CD8-positive, alpha-beta memory T cell (primary cell): ENCODE measurements at regions not wholly inside any gene's neighbourhood (a gene's known extent, or its start where the extent isn't known, plus 50 kb on each side); places are given as distances from the start of the nearest gene placed in this dataset.

Experiments
- CTCF ChIA-PET: fragments of 350-600 bp; sonication (Branson Sonifier 250); formaldehyde crosslinking; loops from one replicate; lab custom pipeline; 2021; ENCODE audit warnings: antibody characterized with exemption; lab: Charles Lee
- POLR2A ChIA-PET: fragments of 350-600 bp; sonication (Branson Sonifier 250); formaldehyde crosslinking; loops from one replicate; lab custom pipeline; 2021; ENCODE audit warnings: antibody characterized with exemption; lab: Charles Lee
- DNase-seq, 5 donors: peaks; one replicate each; pipeline versions ENCODE4 v3.0.0 to v3.0.0-alpha.2; 2020 to 2022; ENCODE audit warnings: mixed read lengths in 1 of 5
- H3K27ac ChIP-seq: one replicate; pipeline ENCODE4 v1.7.0; 2013; ENCODE audit warnings: low read depth, mild to moderate bottlenecking, low read length, moderate library complexity
- H3K27me3 ChIP-seq: 2 replicates; pipeline ENCODE4 v1.7.0; 2013; ENCODE audit warnings: low read length, mild to moderate bottlenecking; ENCODE audit not compliant: insufficient read depth, poor library complexity, severe bottlenecking
- H3K36me3 ChIP-seq: 2 replicates; pipeline ENCODE4 v1.7.0; 2013; ENCODE audit warnings: mild to moderate bottlenecking, low read length, moderate library complexity; ENCODE audit not compliant: insufficient read depth
- H3K4me1 ChIP-seq: 2 replicates; pipeline ENCODE4 v1.7.0; 2013; ENCODE audit warnings: mild to moderate bottlenecking, low read length, moderate library complexity; ENCODE audit not compliant: insufficient read depth
- H3K4me3 ChIP-seq: 2 replicates; pipeline ENCODE4 v1.7.0; 2013; ENCODE audit warnings: mild to moderate bottlenecking, low read length
- H3K9me3 ChIP-seq: 2 replicates; pipeline ENCODE4 v1.7.0; 2013; ENCODE audit warnings: mild to moderate bottlenecking, low read length
- H3K27ac Mint-ChIP-seq, 8 donors: one replicate each; pipeline ENCODE4 v1.8.0; 2020 to 2021; ENCODE audit warnings: mixed read lengths in 8 of 8, mild to moderate bottlenecking in 6 of 8, inconsistent platforms in 3 of 8, moderate library complexity in 3 of 8
- H3K27me3 Mint-ChIP-seq, 2 donors: one replicate each; pipeline ENCODE4 v1.8.0; 2020 to 2021; ENCODE audit warnings: mixed read lengths in 2 of 2, mild to moderate bottlenecking in 1 of 2, moderate library complexity in 1 of 2
- H3K36me3 Mint-ChIP-seq, 3 donors: one replicate each; pipeline ENCODE4 v1.8.0; 2020 to 2021; ENCODE audit warnings: mixed read lengths in 3 of 3, inconsistent platforms in 1 of 3, mild to moderate bottlenecking in 1 of 3
- H3K4me1 Mint-ChIP-seq, 3 donors: one replicate each; pipeline ENCODE4 v1.8.0; 2020 to 2021; ENCODE audit warnings: mixed read lengths in 3 of 3, inconsistent platforms in 1 of 3, mild to moderate bottlenecking in 1 of 3
- H3K4me3 Mint-ChIP-seq, 7 donors: one replicate each; pipeline ENCODE4 v1.8.0; 2020 to 2021; ENCODE audit warnings: mixed read lengths in 7 of 7, mild to moderate bottlenecking in 6 of 7, moderate library complexity in 4 of 7, inconsistent platforms in 2 of 7
- H3K9me3 Mint-ChIP-seq, 5 donors: one replicate each; pipeline ENCODE4 v1.8.0; 2020 to 2022; ENCODE audit warnings: mixed read lengths in 5 of 5, mild to moderate bottlenecking in 3 of 5, moderate library complexity in 2 of 5, inconsistent platforms in 1 of 5

- H3K4me3 Mint-ChIP-seq: no peak overlapping the region
- H3K36me3 Mint-ChIP-seq: no peaks in the 10 kb centered on the region
- Histone ChIP-seq H3K27me3 (no peaks in the 10 kb centered on the region), H3K4me1 (no peaks in the 10 kb centered on the region), H3K9me3 (no peaks in the 10 kb centered on the region), H3K36me3 (no peaks in the 10 kb centered on the region), H3K27ac (no peak overlapping the region), H3K4me3 (no peak overlapping the region)
- H3K9me3 Mint-ChIP-seq: peaks cover 0 to 23% (median 7%) of the 10 kb centered on the region in 5 donors
- H3K4me1 Mint-ChIP-seq: no peaks in the 10 kb centered on the region
- ChIA-PET CTCF (no interaction called here), POLR2A (no interaction called here)
- H3K27me3 Mint-ChIP-seq: no peaks in the 10 kb centered on the region
- no peak for DNase-seq
- H3K27ac Mint-ChIP-seq: no peak overlapping the region
Observed at GRCh38 chr13:64938660-64939059, 2291.5 kb downstream of the PCDH9 start.

DNA sequence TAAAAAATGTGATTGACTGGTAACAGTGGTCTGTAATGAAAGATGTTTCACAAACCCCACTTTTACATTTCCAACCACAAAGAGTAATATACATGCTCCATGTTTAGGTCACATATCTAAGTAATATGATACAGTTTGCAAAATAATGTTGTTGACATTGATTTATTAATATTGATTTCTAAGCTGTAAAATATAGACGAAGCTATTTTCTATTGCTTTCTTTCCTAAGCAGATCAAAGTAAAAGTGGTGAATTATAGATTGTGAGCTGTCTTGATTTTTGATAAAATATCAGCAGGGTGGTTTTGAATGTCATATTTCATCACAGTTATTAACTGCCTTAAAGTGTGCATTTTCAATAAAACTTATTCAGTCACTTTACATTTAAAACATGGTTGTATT is 2292.8 kb downstream of the PCDH9 start:
- DNase-seq: no peak
- Mint-ChIP-seq H3K4me1 (no peaks in the 10 kb centered on the region), H3K27ac (no peak overlapping the region), H3K27me3 (no peaks in the 10 kb centered on the region), H3K36me3 (no peaks in the 10 kb centered on the region), H3K4me3 (no peak overlapping the region), H3K9me3 (peaks cover 0 to 23% (median 7%) of the 10 kb centered on the region in 5 donors)
- H3K36me3 ChIP-seq: no peaks in the 10 kb centered on the region
- ChIA-PET POLR2A (no interaction called here), CTCF (no interaction called here)
- H3K27ac ChIP-seq: no peak overlapping the region
- no peaks in the 10 kb centered on the region for H3K27me3 ChIP-seq
- no peaks in the 10 kb centered on the region for H3K4me1 ChIP-seq
- no peak overlapping the region for H3K4me3 ChIP-seq
- no peaks in the 10 kb centered on the region for H3K9me3 ChIP-seq

GRCh38 chr13:64936879-64937278 is 2293.3 kb downstream of the PCDH9 start:
- peaks cover 0 to 23% (median 7%) of the 10 kb centered on the region in 5 donors for H3K9me3 Mint-ChIP-seq
- H3K27ac Mint-ChIP-seq: no peak overlapping the region
- no peaks in the 10 kb centered on the region for H3K36me3 Mint-ChIP-seq
- Histone ChIP-seq H3K36me3 (no peaks in the 10 kb centered on the region), H3K4me1 (no peaks in the 10 kb centered on the region), H3K4me3 (no peak overlapping the region), H3K27me3 (no peaks in the 10 kb centered on the region), H3K27ac (no peak overlapping the region), H3K9me3 (no peaks in the 10 kb centered on the region)
- ChIA-PET POLR2A (no interaction called here), CTCF (no interaction called here)
- H3K4me3 Mint-ChIP-seq: no peak overlapping the region
- no peaks in the 10 kb centered on the region for H3K27me3 Mint-ChIP-seq
- no peak for DNase-seq
- no peaks in the 10 kb centered on the region for H3K4me1 Mint-ChIP-seq

- Mint-ChIP-seq H3K4me1 (no peaks in the 10 kb centered on the region), H3K36me3 (no peaks in the 10 kb centered on the region), H3K27me3 (no peaks in the 10 kb centered on the region), H3K4me3 (no peak overlapping the region), H3K9me3 (peaks cover 0 to 23% (median 6%) of the 10 kb centered on the region in 5 donors), H3K27ac (no peak overlapping the region)
- no peaks in the 10 kb centered on the region for H3K4me1 ChIP-seq
- ChIA-PET POLR2A (no interaction called here), CTCF (no interaction called here)
- no peaks in the 10 kb centered on the region for H3K9me3 ChIP-seq
- no peaks in the 10 kb centered on the region for H3K36me3 ChIP-seq
- DNase-seq: no peak
- H3K4me3 ChIP-seq: no peak overlapping the region
- no peak overlapping the region for H3K27ac ChIP-seq
- H3K27me3 ChIP-seq: no peaks in the 10 kb centered on the region
Observed at GRCh38 chr13:64935441-64935840, 2294.7 kb downstream of the PCDH9 start.

GRCh38 chr13:64934569-64935362 is 2295.4 kb downstream of the PCDH9 start:
- Histone ChIP-seq H3K27me3 (no peaks in the 10 kb centered on the region), H3K27ac (no peak overlapping the region), H3K4me3 (no peak overlapping the region), H3K4me1 (no peaks in the 10 kb centered on the region), H3K9me3 (no peaks in the 10 kb centered on the region), H3K36me3 (no peaks in the 10 kb centered on the region)
- H3K27ac Mint-ChIP-seq: no peak overlapping the region
- H3K36me3 Mint-ChIP-seq: no peaks in the 10 kb centered on the region
- H3K4me1 Mint-ChIP-seq: no peaks in the 10 kb centered on the region
- CTCF ChIA-PET: no interaction called here
- no peaks in the 10 kb centered on the region for H3K27me3 Mint-ChIP-seq
- no peak overlapping the region for H3K4me3 Mint-ChIP-seq
- POLR2A ChIA-PET: no interaction called here
- peaks cover 0 to 19% (median 7%) of the 10 kb centered on the region in 5 donors for H3K9me3 Mint-ChIP-seq
- DNase-seq: no peak

DNA sequence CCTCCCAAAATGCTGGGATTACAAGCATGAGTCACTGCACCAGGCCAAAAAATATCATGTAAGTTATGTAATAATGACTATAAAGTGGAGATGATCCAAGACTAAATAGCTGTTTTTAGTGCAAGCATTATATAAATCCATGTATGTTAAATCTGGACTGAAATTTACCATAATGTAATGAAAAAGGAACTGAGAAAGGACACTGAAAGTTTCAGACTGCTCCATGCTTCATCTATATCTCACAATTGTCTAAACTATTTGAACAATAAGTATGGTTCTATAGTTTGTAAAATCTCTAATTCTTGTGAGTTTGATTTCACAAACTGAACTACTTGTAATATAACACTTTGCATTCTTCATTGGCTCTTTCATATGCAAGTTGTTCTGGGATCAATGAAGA is 2299.5 kb downstream of the PCDH9 start:
- POLR2A ChIA-PET: no interaction called here
- Histone ChIP-seq H3K9me3 (no peaks in the 10 kb centered on the region), H3K4me3 (no peak overlapping the region)

DNA sequence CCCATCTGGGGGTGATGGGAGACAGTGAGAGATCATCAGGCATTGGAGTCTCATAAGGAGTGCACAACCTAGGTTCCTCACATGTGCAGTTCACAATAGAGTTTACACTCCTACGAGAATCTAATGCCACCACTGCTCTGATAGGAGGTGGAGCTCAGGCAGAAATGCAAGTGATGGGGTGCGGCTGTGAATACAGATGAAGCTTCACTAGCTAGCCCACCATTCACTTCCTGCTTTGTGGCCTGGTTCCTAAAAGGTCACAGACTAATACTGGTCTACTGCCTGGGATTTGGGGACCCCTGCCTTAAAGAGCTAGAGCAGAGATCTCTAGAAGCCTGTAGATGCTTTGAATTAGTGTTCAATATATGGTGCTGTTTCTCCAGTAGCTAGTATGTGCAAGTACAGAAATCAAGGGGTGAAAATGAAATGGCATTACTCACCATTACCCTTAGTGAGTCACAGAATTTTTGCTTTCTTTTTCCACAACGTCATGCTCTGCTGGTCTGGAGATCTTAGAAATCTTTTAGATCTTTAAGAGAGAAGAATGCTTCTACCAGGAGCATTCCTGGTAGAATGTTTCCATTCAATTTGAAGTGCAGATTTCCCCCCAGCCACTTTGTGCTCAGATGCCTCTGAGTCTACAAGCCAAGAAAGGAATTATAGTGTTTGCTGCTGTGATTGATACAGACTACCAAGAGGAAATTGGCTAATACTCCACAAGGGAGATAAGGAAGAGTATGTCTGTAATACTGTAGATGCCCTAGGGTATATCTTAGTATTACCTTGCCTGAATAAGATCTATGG is 2301.2 kb downstream of the PCDH9 start:
- Mint-ChIP-seq H3K4me1 (no peaks in the 10 kb centered on the region), H3K27ac (no peak overlapping the region), H3K36me3 (no peaks in the 10 kb centered on the region), H3K4me3 (no peak overlapping the region), H3K9me3 (peaks cover 0 to 16% (median 3%) of the 10 kb centered on the region in 5 donors), H3K27me3 (peaks cover 0 to 1% of the 10 kb centered on the region in 2 donors)
- ChIA-PET POLR2A (no interaction called here), CTCF (no interaction called here)
- Histone ChIP-seq H3K4me1 (no peaks in the 10 kb centered on the region), H3K9me3 (no peaks in the 10 kb centered on the region), H3K4me3 (no peak overlapping the region), H3K27me3 (no peaks in the 10 kb centered on the region), H3K36me3 (no peaks in the 10 kb centered on the region), H3K27ac (no peak overlapping the region)
- DNase-seq: no peak

More for the DNA sequence above, 2299.5 kb downstream of the PCDH9 start:
- Histone ChIP-seq H3K27me3 (no peaks in the 10 kb centered on the region), H3K27ac (no peak overlapping the region), H3K36me3 (no peaks in the 10 kb centered on the region), H3K4me1 (no peaks in the 10 kb centered on the region)
- Mint-ChIP-seq H3K9me3 (peaks cover 2 to 15% (median 6%) of the 10 kb centered on the region in 5 donors), H3K36me3 (no peaks in the 10 kb centered on the region), H3K27me3 (peaks cover 0 to 1% of the 10 kb centered on the region in 2 donors), H3K27ac (no peak overlapping the region), H3K4me3 (no peak overlapping the region), H3K4me1 (no peaks in the 10 kb centered on the region)
- CTCF ChIA-PET: no interaction called here
- no peak for DNase-seq

GRCh38 chr13:64925727-64926126 is 2304.4 kb downstream of the PCDH9 start:
- H3K36me3 ChIP-seq: no peaks in the 10 kb centered on the region
- no peak overlapping the region for H3K27ac Mint-ChIP-seq
- no peak overlapping the region for H3K27ac ChIP-seq
- no peak overlapping the region for H3K4me3 Mint-ChIP-seq
- no peak overlapping the region for H3K4me3 ChIP-seq
- H3K4me1 Mint-ChIP-seq: no peaks in the 10 kb centered on the region
- H3K36me3 Mint-ChIP-seq: no peaks in the 10 kb centered on the region
- H3K27me3 Mint-ChIP-seq: peaks cover 0 to 1% of the 10 kb centered on the region in 2 donors
- ChIA-PET CTCF (no interaction called here), POLR2A (no interaction called here)
- no peaks in the 10 kb centered on the region for H3K4me1 ChIP-seq
- H3K9me3 Mint-ChIP-seq: peaks cover 3 to 26% (median 8%) of the 10 kb centered on the region in 5 donors
- H3K9me3 ChIP-seq: peaks cover 4% of the 10 kb centered on the region
- no peaks in the 10 kb centered on the region for H3K27me3 ChIP-seq
- DNase-seq: no peak
